Neural cell (in vitro differentiated cells): ENCODE measurements at regions not wholly inside any gene's neighbourhood (a gene's known extent, or its start where the extent isn't known, plus 50 kb on each side); places are given as distances from the start of the nearest gene placed in this dataset.

Experiments used
- CTCF ChIP-seq: fragments of 450-650 bp; IDR thresholded peaks from 2 replicates; pipeline ENCODE4 v1.5.1; 2014; ENCODE audit warnings: antibody characterized with exemption, mild to moderate bottlenecking, moderate library complexity; ENCODE audit not compliant: poor library complexity, severe bottlenecking
- EP300 ChIP-seq: fragments of 450-650 bp; conservative IDR thresholded peaks from 2 replicates; pipeline ENCODE4 v1.6.1; 2014; ENCODE audit warnings: antibody characterized with exemption, mild to moderate bottlenecking, moderate library complexity; ENCODE audit not compliant: poor library complexity, severe bottlenecking
- EZH2 ChIP-seq: fragments of 200-600, 300-800 bp; shearing (Covaris generic), sonication (generic); IDR thresholded peaks from 2 replicates; pipeline ENCODE4 v1.6.1; 2014; ENCODE audit warnings: antibody characterized with exemption, low read length, borderline replicate concordance, mild to moderate bottlenecking; ENCODE audit not compliant: insufficient read depth, poor library complexity, severe bottlenecking
- MXI1 ChIP-seq: fragments of 450-650 bp; conservative IDR thresholded peaks from 2 replicates; pipeline ENCODE4 v1.6.1; 2014; ENCODE audit warnings: antibody characterized with exemption, mild to moderate bottlenecking; ENCODE audit not compliant: poor library complexity, severe bottlenecking
- POLR2AphosphoS5 ChIP-seq: IDR thresholded peaks from 2 replicates; pipeline ENCODE4 v1.6.1; 2012

DNA sequence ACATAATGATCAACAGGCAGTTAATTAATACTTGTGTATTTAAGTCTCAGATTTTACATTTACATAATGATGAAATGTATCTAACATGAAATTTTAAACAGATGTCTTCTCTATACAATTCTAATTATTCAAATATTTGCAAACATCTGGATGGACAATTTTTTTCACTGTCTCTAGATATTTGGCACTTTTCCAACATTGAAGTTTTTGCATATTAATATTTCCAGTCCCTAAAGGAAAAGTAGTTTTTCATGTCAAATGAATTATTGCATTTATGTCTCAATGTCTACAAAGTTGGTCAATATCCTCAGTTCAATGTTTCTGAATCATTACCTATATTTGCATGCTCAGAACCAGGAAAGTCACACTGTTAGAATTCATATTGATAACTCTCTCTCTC is 560.9 kb upstream of the PKDCC start:
- TF ChIP-seq MXI1 (no peak), EP300 (no peak), CTCF (no peak), EZH2 (no peak), POLR2AphosphoS5 (no peak)
